MG63 (cell line): ENCODE measurements at regions not wholly inside any gene's neighbourhood (a gene's known extent, or its start where the extent isn't known, plus 50 kb on each side); places are given as distances from the start of the nearest gene placed in this dataset.

Source experiments
- DNase-seq: peaks from one replicate; pipeline ENCODE4 v3.0.0-alpha.2; 2020
- H3K27me3 ChIP-seq: fragments of 250-450 bp; sonication (Bioruptor Pico); 2 replicates; pipeline ENCODE4 v1.5.1; 2020; ENCODE audit warnings: mild to moderate bottlenecking, moderate library complexity
- H3K36me3 ChIP-seq: fragments of 250-450 bp; sonication (Bioruptor Pico); 2 replicates; pipeline ENCODE4 v1.5.1; 2020; ENCODE audit warnings: mild to moderate bottlenecking, moderate library complexity
- H3K4me3 ChIP-seq: fragments of 250-450 bp; sonication (Bioruptor Pico); 2 replicates; pipeline ENCODE4 v1.5.1; 2020; ENCODE audit warnings: mild to moderate bottlenecking, moderate library complexity
- H3K9me3 ChIP-seq: fragments of 250-450 bp; sonication (Bioruptor Pico); 2 replicates; pipeline ENCODE4 v1.5.1; 2020; ENCODE audit warnings: mild to moderate bottlenecking, moderate library complexity

GRCh38 chr16:14345512-14346115 lies 274.5 kb downstream of the MRTFB start:
- no peak overlapping the region for H3K4me3 ChIP-seq
- DNase-seq = no peak
- peaks cover 2% of the 10 kb centered on the region; the same call in 1 of the 2 replicates for H3K9me3 ChIP-seq
- no peaks in the 10 kb centered on the region for H3K27me3 ChIP-seq
- H3K36me3 ChIP-seq = no peaks in the 10 kb centered on the region

DNA sequence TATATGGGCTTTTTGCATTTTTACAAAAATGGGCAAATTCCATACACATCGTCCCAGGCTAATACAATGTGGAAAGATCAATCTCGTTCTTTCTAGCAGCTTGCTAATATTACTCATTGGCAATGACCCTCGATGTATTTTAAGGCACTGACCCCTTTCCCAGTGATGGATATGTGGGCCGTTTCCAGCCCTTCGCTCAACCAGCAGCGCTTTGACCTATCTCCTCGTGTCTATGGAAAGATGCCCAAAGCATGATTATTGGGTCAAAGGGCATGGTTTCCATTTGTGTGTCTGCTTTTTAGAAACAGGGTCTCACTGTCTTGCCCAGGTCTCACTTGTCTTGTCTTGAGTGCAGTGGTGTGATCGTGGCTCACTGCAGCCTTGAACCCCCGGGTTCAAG lies 273.8 kb downstream of the MRTFB start:
- H3K4me3 ChIP-seq = no peak overlapping the region
- 0 out of 2 replicates have a peak, but pooled peaks cover 2% of the 10 kb centered on the region for H3K27me3 ChIP-seq
- peaks cover 2% of the 10 kb centered on the region; the same call in 1 of the 2 replicates for H3K9me3 ChIP-seq
- no peaks in the 10 kb centered on the region for H3K36me3 ChIP-seq
- no peak for DNase-seq

- no peak for DNase-seq
- Histone ChIP-seq H3K36me3 (no peaks in the 10 kb centered on the region), H3K27me3 (0 out of 2 replicates have a peak, but pooled peaks cover 2% of the 10 kb centered on the region), H3K9me3 (peaks cover 2% of the 10 kb centered on the region), H3K4me3 (no peak overlapping the region)
Observed at GRCh38 chr16:14344292-14344691, 273.2 kb downstream of the MRTFB start.

- H3K4me3 ChIP-seq = no peak overlapping the region
- H3K27me3 ChIP-seq = 0 out of 2 replicates have a peak, but pooled peaks cover 2% of the 10 kb centered on the region
- no peak for DNase-seq
- no peaks in the 10 kb centered on the region for H3K36me3 ChIP-seq
- H3K9me3 ChIP-seq = peaks cover 2% of the 10 kb centered on the region
Observed at GRCh38 chr16:14341324-14342225, 270.5 kb downstream of the MRTFB start.

- Histone ChIP-seq H3K9me3 (peaks cover 2% of the 10 kb centered on the region), H3K36me3 (no peaks in the 10 kb centered on the region), H3K27me3 (0 out of 2 replicates have a peak, but pooled peaks cover 2% of the 10 kb centered on the region), H3K4me3 (no peak overlapping the region)
- DNase-seq = no peak
Observed at GRCh38 chr16:14339694-14340093, 268.6 kb downstream of the MRTFB start.

- Histone ChIP-seq H3K9me3 (peaks cover 2% of the 10 kb centered on the region), H3K27me3 (0 out of 2 replicates have a peak, but pooled peaks cover 2% of the 10 kb centered on the region), H3K36me3 (no peaks in the 10 kb centered on the region), H3K4me3 (no peak overlapping the region)
- DNase-seq = no peak
Observed at GRCh38 chr16:14338969-14339368, 267.9 kb downstream of the MRTFB start.

- Histone ChIP-seq H3K36me3 (no peaks in the 10 kb centered on the region), H3K4me3 (no peak overlapping the region), H3K9me3 (peaks cover 2% of the 10 kb centered on the region), H3K27me3 (0 out of 2 replicates have a peak, but pooled peaks cover 2% of the 10 kb centered on the region)
- DNase-seq = no peak
Observed at GRCh38 chr16:14338236-14338635, 267.1 kb downstream of the MRTFB start.

GRCh38 chr16:14337303-14338191 lies 266.4 kb downstream of the MRTFB start:
- Histone ChIP-seq H3K9me3 (peaks cover 2% of the 10 kb centered on the region), H3K4me3 (no peak overlapping the region), H3K27me3 (0 out of 2 replicates have a peak, but pooled peaks cover 2% of the 10 kb centered on the region), H3K36me3 (no peaks in the 10 kb centered on the region)
- no peak for DNase-seq

DNA sequence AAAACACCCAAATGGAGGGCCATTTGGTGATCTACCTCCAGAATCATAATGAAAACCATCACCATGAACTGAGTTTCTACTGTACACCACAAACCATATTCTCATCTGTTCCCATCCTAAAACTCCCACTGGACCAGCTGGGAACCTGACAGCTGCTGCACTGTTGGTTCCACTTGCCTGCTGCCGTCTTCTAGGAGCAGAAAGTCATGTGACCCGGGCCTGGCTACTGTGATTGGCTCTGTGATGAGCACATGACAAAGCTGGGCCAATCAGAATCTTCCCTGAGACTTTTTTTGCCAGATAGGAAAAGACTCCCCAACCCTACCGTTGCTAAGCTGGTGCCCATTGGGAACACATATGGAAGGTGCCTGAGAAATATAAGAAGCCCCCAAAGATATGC lies 264.2 kb downstream of the MRTFB start:
- no peak for DNase-seq
- no peaks in the 10 kb centered on the region for H3K36me3 ChIP-seq
- no peak overlapping the region for H3K4me3 ChIP-seq
- 0 out of 2 replicates have a peak, but pooled peaks cover 2% of the 10 kb centered on the region for H3K27me3 ChIP-seq
- no peaks in the 10 kb centered on the region; the same call in 1 of the 2 replicates for H3K9me3 ChIP-seq

DNA sequence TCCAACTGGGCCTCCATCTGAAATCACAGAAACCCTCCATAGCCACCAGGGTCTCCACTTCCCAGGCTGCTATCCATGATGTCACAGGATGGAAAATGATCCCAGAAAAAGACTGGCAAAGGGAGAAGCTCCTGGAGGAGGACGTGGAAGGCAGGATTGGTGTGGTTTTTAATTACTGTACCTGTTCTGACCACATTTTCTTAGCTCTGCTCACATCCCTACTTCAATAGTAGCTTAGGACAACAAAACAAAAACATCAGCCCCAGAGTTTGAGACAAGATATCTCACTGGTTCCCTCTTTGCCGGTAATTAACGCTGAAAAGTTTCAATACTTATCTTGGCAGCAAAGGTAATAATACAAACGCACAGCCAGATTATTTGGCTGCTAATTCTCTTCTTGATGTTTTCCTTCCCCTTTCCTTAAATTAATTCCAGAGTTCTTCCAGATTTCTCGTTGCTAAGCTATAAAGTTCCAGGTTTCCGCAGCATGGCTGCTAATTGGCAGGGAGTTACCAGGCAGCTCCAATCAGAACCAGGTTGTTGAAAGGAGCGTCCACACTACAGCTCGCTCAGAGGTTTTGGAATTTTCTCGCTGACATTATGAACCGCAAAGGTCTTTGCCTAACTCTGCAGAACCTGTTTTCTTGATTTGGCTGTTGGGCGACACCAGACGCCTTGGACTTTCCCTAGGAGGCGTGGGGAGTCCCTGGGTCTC lies 263.4 kb downstream of the MRTFB start:
- Histone ChIP-seq H3K27me3 (no peaks in the 10 kb centered on the region), H3K36me3 (no peaks in the 10 kb centered on the region), H3K9me3 (no peaks in the 10 kb centered on the region; the same call in 1 of the 2 replicates), H3K4me3 (no peak overlapping the region)
- no peak for DNase-seq

DNA sequence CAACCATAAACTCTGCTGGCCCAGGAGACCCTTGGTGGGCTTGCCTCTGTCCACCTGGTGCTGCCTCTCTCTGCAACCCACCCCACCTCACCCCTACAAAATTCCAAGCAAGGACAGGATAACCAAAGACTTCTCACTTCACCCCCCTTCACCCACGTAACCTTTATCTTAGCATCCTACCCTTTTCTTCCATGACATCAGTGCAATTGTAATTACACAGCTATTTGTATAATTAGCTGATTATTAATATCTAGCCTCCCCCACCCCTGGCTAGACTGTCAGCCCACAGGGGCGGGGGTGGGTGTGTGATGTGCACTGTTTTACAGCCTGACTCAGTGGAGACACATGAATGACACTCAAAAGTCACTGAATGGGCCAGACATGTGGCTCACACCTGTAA lies 262.2 kb downstream of the MRTFB start:
- Histone ChIP-seq H3K4me3 (no peak overlapping the region), H3K27me3 (no peaks in the 10 kb centered on the region), H3K9me3 (0 out of 2 replicates have a peak, but pooled peaks cover under 1% of the 10 kb centered on the region), H3K36me3 (peaks cover 4% of the 10 kb centered on the region)
- no peak for DNase-seq

GRCh38 chr16:14331020-14331419 lies 259.9 kb downstream of the MRTFB start:
- H3K4me3 ChIP-seq = no peak overlapping the region
- no peak for DNase-seq
- H3K9me3 ChIP-seq = peaks cover 5% of the 10 kb centered on the region; the same call in 1 of the 2 replicates
- peaks cover 25% of the 10 kb centered on the region for H3K36me3 ChIP-seq
- no peaks in the 10 kb centered on the region for H3K27me3 ChIP-seq

DNA sequence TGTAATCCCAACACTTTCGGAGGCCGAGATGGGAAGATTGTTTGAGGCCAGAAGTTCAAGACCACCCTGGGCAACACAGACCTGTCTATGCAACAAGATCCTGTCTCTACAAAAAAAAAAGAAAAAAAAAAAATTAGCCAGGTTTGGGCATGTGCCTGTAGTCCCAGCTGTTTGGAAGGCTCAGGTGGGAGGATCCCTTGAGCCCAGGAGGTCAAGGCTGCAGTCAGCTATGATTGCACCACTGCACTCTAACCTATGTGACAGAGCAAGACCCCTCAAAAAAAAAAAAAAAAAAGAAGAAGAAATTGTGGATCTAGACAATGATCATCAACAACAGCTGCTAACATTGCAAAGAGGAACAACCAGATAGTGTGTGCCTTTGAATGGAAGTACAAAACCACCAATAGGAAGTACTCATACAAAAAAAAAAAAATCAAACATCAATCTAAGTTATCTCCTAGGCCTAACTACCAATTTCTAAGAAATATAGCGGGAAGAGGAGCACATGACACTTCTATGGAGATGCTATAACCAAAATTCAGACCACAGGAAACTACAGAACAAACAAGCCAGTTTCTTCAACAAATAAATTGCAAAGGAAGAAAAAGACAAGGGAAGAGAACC lies 258.7 kb downstream of the MRTFB start:
- Histone ChIP-seq H3K9me3 (peaks cover 5% of the 10 kb centered on the region; the same call in 1 of the 2 replicates), H3K27me3 (no peaks in the 10 kb centered on the region), H3K36me3 (peaks cover 37% of the 10 kb centered on the region), H3K4me3 (no peak overlapping the region)
- DNase-seq = no peak

DNA sequence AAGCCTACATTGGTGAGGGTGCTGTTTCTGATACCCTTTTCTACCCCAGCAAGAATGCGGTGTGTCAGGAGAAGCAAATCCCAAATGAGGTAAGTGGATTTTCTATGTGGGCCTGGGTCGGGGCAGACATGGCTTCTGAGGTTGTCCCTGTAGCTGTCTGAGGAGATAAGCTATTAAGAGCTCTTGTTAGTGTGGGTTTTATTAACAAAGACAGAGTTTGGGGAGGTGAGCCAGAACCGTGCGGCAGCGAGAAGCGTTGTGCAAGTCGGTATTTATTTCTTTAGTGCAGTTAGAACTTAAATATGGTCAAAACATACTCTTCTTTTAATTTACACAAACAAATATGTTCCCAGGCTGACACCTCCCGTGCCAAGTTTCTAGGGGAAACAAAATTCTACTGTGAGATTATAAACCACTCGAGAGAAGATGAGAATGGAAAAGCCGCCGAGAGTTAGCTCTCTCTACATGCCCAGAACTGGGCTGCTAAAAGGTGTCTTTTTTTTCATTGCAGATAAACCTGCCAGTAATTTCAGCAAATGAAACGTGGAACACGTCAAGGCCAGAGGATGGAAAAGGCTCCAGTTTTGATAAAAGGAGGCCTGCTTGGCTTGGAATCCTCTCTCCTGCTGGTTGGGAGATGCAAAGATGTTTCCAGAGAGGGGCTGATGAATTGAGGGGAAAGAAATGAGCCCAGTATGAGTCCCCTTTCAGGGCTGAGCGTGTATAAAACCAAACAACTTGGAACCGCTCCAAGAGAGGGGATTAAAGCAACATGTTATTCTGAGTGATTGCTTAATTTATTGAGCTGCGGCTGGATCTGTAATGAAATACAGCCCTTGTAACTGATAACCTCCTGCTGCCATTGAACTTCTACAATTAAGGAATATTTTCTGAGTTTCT lies 254.6 kb downstream of the MRTFB start:
- peaks cover 48% of the 10 kb centered on the region for H3K36me3 ChIP-seq
- no peak overlapping the region for H3K4me3 ChIP-seq
- H3K27me3 ChIP-seq = no peaks in the 10 kb centered on the region
- peaks cover 5% of the 10 kb centered on the region; the same call in 1 of the 2 replicates for H3K9me3 ChIP-seq
- no peak for DNase-seq

DNA sequence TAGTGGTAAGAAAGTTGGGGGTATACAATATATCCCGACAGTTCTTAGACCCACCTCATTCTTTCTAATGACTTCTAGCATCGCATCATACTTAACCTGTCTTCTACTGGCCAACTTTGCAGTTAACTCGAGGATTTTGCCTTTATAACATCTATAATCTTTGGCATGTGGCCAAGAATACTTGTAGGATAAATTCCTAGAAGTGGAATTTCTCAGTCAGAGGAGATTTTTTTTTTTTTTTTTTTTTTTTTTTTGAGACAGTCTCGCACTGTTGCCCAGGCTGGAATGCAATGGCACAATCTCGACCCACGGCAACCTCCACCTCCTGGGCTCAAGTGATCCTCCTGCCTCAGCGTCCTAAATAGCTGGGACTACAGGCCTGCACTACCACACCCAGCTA lies 253.5 kb downstream of the MRTFB start:
- no peak overlapping the region for H3K4me3 ChIP-seq
- no peak for DNase-seq
- no peaks in the 10 kb centered on the region for H3K27me3 ChIP-seq
- H3K36me3 ChIP-seq = peaks cover 53% of the 10 kb centered on the region
- peaks cover 5% of the 10 kb centered on the region; the same call in 1 of the 2 replicates for H3K9me3 ChIP-seq
